DMS153 (cell line): ENCODE measurements at regions not wholly inside any gene's neighbourhood (a gene's known extent, or its start where the extent isn't known, plus 50 kb on each side); places are given as distances from the start of the nearest gene placed in this dataset.

Source experiments
- DNase-seq: peaks from one replicate; lab custom pipeline; 2025; lab: John Stamatoyannopoulos, UW

DNA sequence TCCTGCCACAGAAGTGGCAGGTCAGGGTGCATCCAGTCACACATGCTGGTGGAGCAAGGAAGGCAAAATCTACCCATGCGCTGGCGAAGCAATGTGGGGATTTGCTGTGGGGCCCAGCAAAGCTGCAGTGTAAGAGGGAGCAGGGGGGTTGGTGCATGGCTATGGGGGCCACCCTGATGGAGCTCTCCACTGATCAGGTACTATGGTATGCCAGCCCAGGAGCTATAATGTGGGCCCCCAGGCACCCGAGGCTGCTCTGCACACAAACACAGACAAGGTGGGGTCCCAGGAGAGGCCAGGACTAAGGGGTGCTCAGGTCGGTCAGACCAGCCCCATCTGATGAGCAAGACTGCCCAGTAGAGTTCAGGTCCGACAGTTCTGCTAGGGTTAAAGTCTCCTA is 213.5 kb downstream of the ZC3H11B start:
- no peak for DNase-seq

- DNase-seq: no peak
These were observed 214.0 kb downstream of the ZC3H11B start for GRCh38 chr1:219398815-219399396.

GRCh38 chr1:219397511-219397910 is 215.4 kb downstream of the ZC3H11B start:
- no peak for DNase-seq

GRCh38 chr1:219391297-219391696 is 217.6 kb downstream of the LYPLAL1 start:
- DNase-seq: no peak

GRCh38 chr1:219387211-219387610 is 213.5 kb downstream of the LYPLAL1 start:
- peak; percentile 83 for DNase-seq

- peak; percentile 56 for DNase-seq
These were observed 212.2 kb downstream of the LYPLAL1 start for GRCh38 chr1:219385787-219386427.

DNA sequence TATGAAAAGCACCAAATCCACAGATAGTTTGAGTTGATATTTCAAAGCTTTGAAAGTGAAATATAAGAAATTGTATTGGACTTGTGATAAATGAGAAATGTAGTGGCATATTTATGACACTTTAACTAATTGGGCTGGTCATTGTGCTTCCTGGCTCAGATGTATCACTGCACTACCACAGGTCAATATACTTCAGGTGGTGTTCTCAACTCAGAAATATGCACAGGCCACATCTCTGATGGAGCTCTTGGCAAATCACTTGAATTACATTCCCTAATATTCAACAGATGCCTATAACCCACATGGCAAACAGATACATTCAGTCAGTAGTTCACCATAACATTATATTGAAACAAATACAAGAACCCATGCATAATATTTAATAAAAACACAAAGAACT is 209.6 kb downstream of the LYPLAL1 start:
- no peak for DNase-seq

GRCh38 chr1:219381396-219381795 is 207.7 kb downstream of the LYPLAL1 start:
- no peak for DNase-seq

GRCh38 chr1:219380463-219380862 is 206.8 kb downstream of the LYPLAL1 start:
- DNase-seq: no peak

GRCh38 chr1:219379691-219380090 is 206.0 kb downstream of the LYPLAL1 start:
- DNase-seq: no peak

GRCh38 chr1:219374636-219375035 is 201.0 kb downstream of the LYPLAL1 start:
- DNase-seq: no peak

GRCh38 chr1:219374046-219374566 is 200.4 kb downstream of the LYPLAL1 start:
- no peak for DNase-seq

GRCh38 chr1:219373616-219373935 is 199.9 kb downstream of the LYPLAL1 start:
- DNase-seq: no peak

- DNase-seq: no peak
These were observed 199.4 kb downstream of the LYPLAL1 start for GRCh38 chr1:219372916-219373615.

DNA sequence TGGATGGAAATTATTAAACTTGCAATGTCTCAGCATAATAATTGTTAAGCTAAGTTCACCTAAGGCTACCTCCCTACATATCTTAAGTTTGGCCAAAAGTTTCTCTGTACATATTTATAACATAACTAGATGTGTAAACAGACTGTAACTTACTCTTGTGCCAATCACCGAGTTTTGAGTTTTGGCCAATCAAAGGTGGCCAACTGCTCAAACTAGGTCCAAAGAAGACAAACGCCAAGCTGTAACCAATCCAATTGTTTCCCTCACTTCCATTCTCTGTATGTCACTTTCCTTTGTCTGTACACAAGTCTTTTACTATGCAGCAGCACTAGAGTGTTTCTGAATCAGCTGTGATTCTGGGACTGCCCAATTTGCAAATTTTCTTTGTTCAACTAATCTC is 197.8 kb downstream of the LYPLAL1 start:
- DNase-seq: no peak

- DNase-seq: peak; percentile 28
These were observed 193.8 kb downstream of the LYPLAL1 start for GRCh38 chr1:219367496-219367895.

GRCh38 chr1:219365451-219365850 is 191.8 kb downstream of the LYPLAL1 start:
- no peak for DNase-seq

GRCh38 chr1:219362702-219363101 is 189.0 kb downstream of the LYPLAL1 start:
- no peak for DNase-seq

DNA sequence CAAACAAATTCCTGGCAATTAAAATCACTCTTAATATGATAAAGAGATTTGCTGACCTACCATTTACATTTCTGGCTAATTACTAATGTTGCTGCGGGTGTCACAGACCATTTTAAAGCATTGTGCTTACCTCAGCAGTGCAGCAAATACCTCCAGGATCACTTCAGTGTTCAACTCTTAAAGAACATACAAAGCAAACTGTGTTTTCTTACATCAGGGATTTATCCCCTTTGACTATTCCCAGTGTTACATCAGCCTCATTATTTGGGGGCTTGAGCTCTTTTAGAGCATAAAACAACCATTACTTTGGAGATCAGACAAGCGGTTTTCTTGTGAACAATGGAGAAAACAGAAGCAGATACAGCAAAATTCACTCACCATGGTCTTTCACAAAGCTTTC is 185.4 kb downstream of the LYPLAL1 start:
- no peak for DNase-seq

- no peak for DNase-seq
These were observed 184.4 kb downstream of the LYPLAL1 start for GRCh38 chr1:219358080-219358479.

DNA sequence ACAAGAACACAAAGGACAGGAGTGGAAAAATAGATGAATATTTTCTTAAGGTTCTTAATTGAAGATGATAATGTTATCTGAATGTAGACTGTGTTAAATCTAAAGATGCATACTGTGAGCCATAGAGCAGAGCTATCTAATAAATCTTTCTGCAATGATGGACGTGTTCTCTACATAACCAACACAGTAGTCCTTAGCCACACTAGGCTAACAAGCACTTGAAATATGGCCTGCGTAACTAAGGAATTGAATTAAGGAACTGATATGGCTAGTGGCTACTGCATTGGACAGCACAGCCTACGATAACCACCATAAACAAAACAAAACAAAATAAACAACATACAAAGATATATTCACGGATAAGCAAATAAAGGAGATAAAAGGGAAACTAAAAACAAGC is 181.3 kb downstream of the LYPLAL1 start:
- no peak for DNase-seq

GRCh38 chr1:219352961-219353651 is 179.4 kb downstream of the LYPLAL1 start:
- no peak for DNase-seq
